ENCODE measurements at regions not wholly inside any gene's neighbourhood (a gene's known extent, or its start where the extent isn't known, plus 50 kb on each side); places are given as distances from the start of the nearest gene placed in this dataset.

GRCh38 chr9:104988539-104988938, 60.6 kb upstream of the ABCA1 start:
- TF ChIP-seq ZNF24 (tag by site-specific recombination; IDR thresholded peaks at IDR 0.05), result no peak
- TF ChIP-seq YY1 (tag by site-specific recombination; IDR thresholded peaks at IDR 0.05), result no peak
- no peak for TF ChIP-seq CTCF (tag by site-specific recombination; IDR thresholded peaks at IDR 0.05)
- TF ChIP-seq ZNF140 (tag by site-specific recombination; IDR thresholded peaks at IDR 0.05), result no peak
- TF ChIP-seq REST (tag by site-specific recombination; IDR thresholded peaks at IDR 0.05), result no peak
- no peak for TF ChIP-seq BCL11A (tag by site-specific recombination; IDR thresholded peaks at IDR 0.05; ENCODE audit: low read depth)
- TF ChIP-seq ZBTB20 (tag by site-specific recombination; IDR thresholded peaks at IDR 0.05), result no peak
- no peak for TF ChIP-seq ZNF214 (tag by site-specific recombination; IDR thresholded peaks at IDR 0.05; ENCODE audit: borderline replicate concordance)
- TF ChIP-seq ZNF362 (tag by site-specific recombination; IDR thresholded peaks at IDR 0.05), result no peak
- no peak for TF ChIP-seq ZNF670 (tag by site-specific recombination; IDR thresholded peaks at IDR 0.05; ENCODE audit: low read depth)
- no peak for TF ChIP-seq ZNF837 (tag by site-specific recombination; IDR thresholded peaks at IDR 0.05)
- TF ChIP-seq ATF2 (tag by site-specific recombination; IDR thresholded peaks at IDR 0.05; ENCODE audit: low read depth), result no peak
- no peak for TF ChIP-seq PBX3 (CRISPR knock-in tag; IDR thresholded peaks at IDR 0.05)
